ENCODE measurements at regions not wholly inside any gene's neighbourhood (a gene's known extent, or its start where the extent isn't known, plus 50 kb on each side); places are given as distances from the start of the nearest gene placed in this dataset.
"Not testable (repeated sequence)": the region's sequence is repeated elsewhere in the genome, so short reads cannot be mapped to it uniquely, and the experiment has no call there.

DNA sequence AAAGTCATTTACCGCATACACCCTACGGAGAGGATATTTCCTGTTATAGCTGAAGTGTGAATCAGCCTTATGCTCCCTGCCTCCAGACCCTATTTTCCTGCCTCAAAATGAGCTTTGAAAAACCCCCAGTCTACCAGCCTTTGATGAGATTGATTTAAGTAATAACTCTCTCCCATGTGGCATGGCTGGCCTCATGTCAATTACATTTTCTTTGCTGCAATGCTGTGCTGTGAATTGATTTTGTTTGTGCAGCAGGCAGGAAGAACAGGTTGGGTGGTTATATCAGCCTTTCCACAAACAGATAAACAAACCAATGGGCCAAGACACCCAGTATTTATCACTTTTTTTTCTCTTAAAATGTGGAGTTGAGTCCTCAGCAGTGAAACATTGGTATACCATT is 1105.5 kb upstream of the TMEM132C start:
- no peak overlapping the region for H3K4me3 ChIP-seq (ENCODE audit: low read depth, low read length)
- no peak overlapping the region for H3K27ac ChIP-seq (ENCODE audit: low read depth, low read length)
- no peaks in the 10 kb centered on the region for H3K4me1 ChIP-seq (ENCODE audit: control insufficient read depth, insufficient read depth, low read length)
- no peaks in the 10 kb centered on the region for H3K27me3 ChIP-seq (ENCODE audit: control insufficient read depth, insufficient read depth, low read length)
- no peak for DNase-seq (ENCODE audit: low read depth in 4 of 6, low spot score in 6 of 6)
- no CpG with 5 or more reads among the region's 2 CpGs for WGBS (ENCODE audit: insufficient coverage)
- no peaks in the 10 kb centered on the region for H3K36me3 ChIP-seq (ENCODE audit: control insufficient read depth, insufficient read depth, low read length)
- H3K9me3 ChIP-seq (ENCODE audit: control insufficient read depth, insufficient read depth, low read length) = no peaks in the 10 kb centered on the region

DNA sequence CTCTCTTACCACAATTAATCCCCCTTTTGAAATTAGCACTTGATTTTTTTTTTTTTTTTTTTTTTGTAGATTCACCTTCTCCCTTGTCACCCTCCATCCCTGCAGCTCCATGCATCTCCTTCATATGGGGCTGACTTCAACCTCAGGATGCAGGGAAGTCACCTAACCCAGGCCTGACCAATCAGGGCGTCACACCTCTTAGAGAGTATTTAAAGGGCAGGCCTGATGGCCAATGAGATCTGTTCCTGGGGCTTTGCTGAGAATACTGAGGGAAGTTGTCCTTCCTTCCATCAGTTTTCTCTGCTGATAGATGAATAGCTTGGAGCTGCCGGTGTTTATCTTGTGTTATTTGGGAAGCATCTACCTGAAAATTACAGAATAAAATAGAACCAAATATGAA is 1104.7 kb upstream of the TMEM132C start:
- no peaks in the 10 kb centered on the region for H3K9me3 ChIP-seq (ENCODE audit: control insufficient read depth, insufficient read depth, low read length)
- DNase-seq (ENCODE audit: low read depth in 4 of 6, low spot score in 6 of 6) = no peak
- H3K36me3 ChIP-seq (ENCODE audit: control insufficient read depth, insufficient read depth, low read length) = no peaks in the 10 kb centered on the region
- H3K4me3 ChIP-seq (ENCODE audit: low read depth, low read length) = no peak overlapping the region
- H3K27me3 ChIP-seq (ENCODE audit: control insufficient read depth, insufficient read depth, low read length) = no peaks in the 10 kb centered on the region
- no peaks in the 10 kb centered on the region for H3K4me1 ChIP-seq (ENCODE audit: control insufficient read depth, insufficient read depth, low read length)
- no peak overlapping the region for H3K27ac ChIP-seq (ENCODE audit: low read depth, low read length)
- no CpG with 5 or more reads among the region's 2 CpGs for WGBS (ENCODE audit: insufficient coverage)

DNA sequence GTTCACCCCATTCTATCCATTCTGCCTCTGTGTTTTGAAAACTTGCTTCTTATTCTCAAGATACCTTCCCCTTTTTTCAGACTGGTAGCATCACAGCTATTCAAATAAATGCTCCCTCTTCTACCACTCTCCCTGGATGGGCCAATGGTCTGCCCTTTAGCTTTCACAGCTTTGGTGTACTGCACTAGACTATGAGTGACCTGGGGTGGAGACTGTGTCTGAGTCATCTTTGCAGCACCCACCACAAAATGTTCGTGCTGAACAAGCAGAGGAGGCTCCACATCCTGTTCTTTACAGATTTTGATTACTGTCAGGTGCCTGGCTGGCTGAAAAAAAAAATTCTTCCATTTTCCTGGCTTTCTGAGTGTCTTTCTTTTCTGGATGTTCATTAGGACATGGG is 1104.1 kb upstream of the TMEM132C start:
- 57% methylated on average over 1 of the region's 1 CpG for WGBS (ENCODE audit: insufficient coverage)

DNA sequence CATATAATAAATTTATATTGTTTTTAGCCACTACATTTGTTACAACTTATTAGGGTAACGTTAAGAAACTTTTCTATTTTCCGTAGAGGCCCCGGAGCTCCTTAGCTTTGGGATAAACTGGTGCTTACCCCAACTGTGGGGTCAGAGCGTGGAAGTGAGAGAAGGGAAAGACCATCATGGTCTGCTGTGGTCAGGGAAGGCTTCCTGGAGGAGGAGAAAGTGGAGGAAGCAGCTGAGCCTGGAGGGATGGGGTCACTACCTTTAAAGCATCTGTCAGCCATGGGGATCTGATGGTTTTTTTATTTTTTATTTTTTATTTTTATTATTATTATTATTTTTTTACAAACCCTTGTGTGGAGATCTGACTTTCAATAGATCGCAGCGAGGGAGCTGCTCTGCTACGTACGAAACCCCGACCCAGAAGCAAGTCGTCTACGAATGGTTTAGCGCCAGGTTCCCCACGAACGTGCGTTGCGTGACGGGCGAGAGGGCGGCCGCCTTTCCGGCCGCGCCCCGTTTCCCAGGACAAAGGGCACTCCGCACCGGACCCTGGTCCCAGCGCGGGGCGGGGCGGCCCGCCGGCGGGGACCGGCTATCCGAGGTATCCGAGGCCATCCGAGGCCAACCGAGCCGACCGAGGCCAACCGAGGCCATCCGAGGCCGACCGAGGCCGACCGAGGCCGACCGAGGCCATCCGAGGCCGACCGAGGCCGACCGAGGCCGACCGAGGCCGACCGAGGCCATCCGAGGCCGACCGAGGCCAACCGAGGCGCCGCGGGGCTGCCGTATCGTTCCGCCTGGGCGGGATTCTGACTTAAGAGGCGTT is 1101.2 kb upstream of the TMEM132C start:
- Histone ChIP-seq H3K4me1 (ENCODE audit: control insufficient read depth, insufficient read depth, low read length) (no peaks in the 10 kb centered on the region), H3K27ac (ENCODE audit: low read depth, low read length) (no peak overlapping the region), H3K4me3 (ENCODE audit: low read depth, low read length) (peak overlapping the region; percentile 32), H3K27me3 (ENCODE audit: control insufficient read depth, insufficient read depth, low read length) (no peaks in the 10 kb centered on the region), H3K36me3 (ENCODE audit: control insufficient read depth, insufficient read depth, low read length) (no peaks in the 10 kb centered on the region), H3K9me3 (ENCODE audit: control insufficient read depth, insufficient read depth, low read length) (no peaks in the 10 kb centered on the region)
- DNase-seq (ENCODE audit: low read depth in 4 of 6, low spot score in 6 of 6) = peak; percentile 49 to 95 (median 74)
- 1% methylated on average over 66 of the region's 69 CpGs for WGBS (ENCODE audit: insufficient coverage)

More for the DNA sequence above, 1104.1 kb upstream of the TMEM132C start:
- H3K9me3 ChIP-seq (ENCODE audit: control insufficient read depth, insufficient read depth, low read length) = no peaks in the 10 kb centered on the region
- H3K27me3 ChIP-seq (ENCODE audit: control insufficient read depth, insufficient read depth, low read length) = no peaks in the 10 kb centered on the region
- H3K36me3 ChIP-seq (ENCODE audit: control insufficient read depth, insufficient read depth, low read length) = no peaks in the 10 kb centered on the region
- no peaks in the 10 kb centered on the region for H3K4me1 ChIP-seq (ENCODE audit: control insufficient read depth, insufficient read depth, low read length)
- H3K27ac ChIP-seq (ENCODE audit: low read depth, low read length) = no peak overlapping the region
- no peak overlapping the region for H3K4me3 ChIP-seq (ENCODE audit: low read depth, low read length)
- no peak for DNase-seq (ENCODE audit: low read depth in 4 of 6, low spot score in 6 of 6)

DNA sequence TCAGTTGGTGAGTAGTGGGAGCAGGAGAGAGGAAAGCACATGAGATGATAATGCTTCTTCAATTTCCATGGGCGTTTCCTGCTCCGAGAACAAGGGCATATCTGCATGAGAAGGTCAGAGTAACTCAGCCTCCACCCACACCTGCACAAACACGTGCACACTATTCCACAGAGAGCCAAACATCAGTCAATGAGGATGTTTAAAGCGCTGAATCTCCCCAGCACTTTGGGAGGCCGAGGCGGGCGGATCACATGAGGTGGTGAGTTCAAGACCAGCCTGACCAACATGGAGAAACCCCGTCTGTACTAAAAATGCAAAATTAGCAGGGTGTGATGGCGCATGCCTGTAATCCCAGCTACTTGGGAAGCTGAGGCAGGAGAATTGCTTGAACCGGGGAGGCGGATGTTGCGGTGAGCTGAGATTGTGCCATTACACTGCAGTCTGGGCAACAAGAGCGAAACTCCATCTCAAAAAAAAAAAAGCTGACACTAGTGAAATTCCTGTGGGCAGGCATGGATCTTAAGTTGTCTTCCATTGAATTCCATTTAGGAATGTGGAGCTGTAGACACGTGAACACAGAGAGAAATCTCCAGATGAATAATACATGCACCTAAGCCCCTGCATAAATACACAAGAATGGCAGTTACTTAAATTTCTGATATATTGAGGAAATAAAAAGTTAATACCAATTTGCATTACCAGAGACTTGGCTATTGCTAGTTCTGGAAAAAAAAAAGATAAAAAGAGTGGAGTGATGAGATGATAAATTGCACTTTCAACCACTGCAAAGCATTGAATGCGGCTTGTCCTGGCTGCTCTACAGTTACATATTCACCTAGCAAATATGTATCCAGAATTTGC is 1097.4 kb upstream of the TMEM132C start:
- no peaks in the 10 kb centered on the region for H3K4me1 ChIP-seq (ENCODE audit: control insufficient read depth, insufficient read depth, low read length)
- no peaks in the 10 kb centered on the region for H3K36me3 ChIP-seq (ENCODE audit: control insufficient read depth, insufficient read depth, low read length)
- no peaks in the 10 kb centered on the region for H3K9me3 ChIP-seq (ENCODE audit: control insufficient read depth, insufficient read depth, low read length)
- H3K27ac ChIP-seq (ENCODE audit: low read depth, low read length) = no peak overlapping the region
- no peak for DNase-seq (ENCODE audit: low read depth in 4 of 6, low spot score in 6 of 6)
- H3K4me3 ChIP-seq (ENCODE audit: low read depth, low read length) = no peak overlapping the region
- no peaks in the 10 kb centered on the region for H3K27me3 ChIP-seq (ENCODE audit: control insufficient read depth, insufficient read depth, low read length)
- 88% methylated on average over 6 of the region's 15 CpGs for WGBS (ENCODE audit: insufficient coverage)

DNA sequence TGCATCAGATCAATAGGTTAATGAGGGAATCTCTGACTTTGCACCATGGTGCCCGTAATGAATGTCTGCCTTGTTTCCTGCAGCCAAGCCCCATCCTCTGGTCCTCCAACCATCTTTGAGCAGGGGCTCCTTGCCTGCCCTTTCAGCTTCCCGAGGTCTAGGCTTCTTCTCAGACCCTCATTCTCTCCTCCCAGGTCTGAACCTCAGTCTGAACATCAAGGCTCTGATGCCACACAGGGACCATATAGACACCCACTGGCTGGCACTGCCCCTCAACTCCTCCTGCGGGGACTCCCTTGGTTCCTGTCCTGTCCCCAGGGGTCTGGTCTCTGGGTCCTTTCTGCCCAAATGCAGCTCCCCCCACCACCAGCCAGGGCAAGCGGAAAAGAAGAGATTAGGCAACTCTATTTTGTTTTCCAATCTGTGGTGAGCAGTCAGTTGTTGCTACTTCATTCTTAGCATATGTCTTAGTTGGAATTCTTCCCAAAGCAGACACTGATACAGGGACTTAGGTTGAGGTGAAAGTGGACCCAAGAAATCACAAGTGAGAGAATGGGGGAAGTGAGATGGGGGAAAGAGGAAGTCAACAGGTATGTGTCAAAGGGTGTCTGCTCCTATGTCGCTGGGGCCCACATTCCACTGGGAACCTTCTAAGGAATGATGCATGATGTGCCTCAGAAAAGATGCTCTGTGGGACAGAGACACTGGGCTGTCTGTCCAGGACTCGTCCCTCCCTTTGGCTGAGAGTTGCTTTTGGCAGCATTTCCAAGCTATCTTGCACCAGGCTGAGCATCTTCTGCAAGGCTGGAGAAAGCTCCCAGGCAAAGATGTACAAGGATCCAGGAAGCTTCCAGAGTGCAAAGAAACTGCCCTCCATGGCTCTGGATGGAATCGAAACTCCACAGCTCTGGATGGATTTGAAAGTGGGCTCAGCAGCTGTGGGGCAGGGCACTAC is 1096.5 kb upstream of the TMEM132C start:
- DNase-seq (ENCODE audit: low read depth in 4 of 6, low spot score in 6 of 6) = no peak
- no peak overlapping the region for H3K27ac ChIP-seq (ENCODE audit: low read depth, low read length)
- H3K4me3 ChIP-seq (ENCODE audit: low read depth, low read length) = no peak overlapping the region
- WGBS (ENCODE audit: insufficient coverage) = 55% methylated on average over 6 of the region's 7 CpGs
- H3K4me1 ChIP-seq (ENCODE audit: control insufficient read depth, insufficient read depth, low read length) = no peaks in the 10 kb centered on the region
- H3K36me3 ChIP-seq (ENCODE audit: control insufficient read depth, insufficient read depth, low read length) = no peaks in the 10 kb centered on the region
- H3K9me3 ChIP-seq (ENCODE audit: control insufficient read depth, insufficient read depth, low read length) = no peaks in the 10 kb centered on the region
- no peaks in the 10 kb centered on the region for H3K27me3 ChIP-seq (ENCODE audit: control insufficient read depth, insufficient read depth, low read length)

DNA sequence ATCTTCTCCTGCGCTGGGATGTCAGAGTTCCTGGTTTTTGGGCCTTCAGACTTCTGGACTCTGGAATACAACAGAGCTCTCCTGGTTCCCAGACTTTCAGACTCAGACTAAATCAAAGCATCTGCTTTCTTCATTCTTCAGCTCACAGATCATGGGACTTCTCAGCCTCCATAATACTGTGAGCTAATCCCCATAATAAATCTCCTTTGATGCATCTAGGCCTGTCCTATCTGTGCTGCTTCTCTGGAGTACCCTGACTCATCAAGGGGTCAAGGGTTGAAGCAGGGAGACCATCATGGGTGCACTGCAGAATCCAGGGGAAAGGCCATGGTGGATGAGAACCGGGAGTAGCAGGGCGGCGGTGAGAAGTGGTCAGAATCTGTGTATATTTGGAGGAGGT is 1094.1 kb upstream of the TMEM132C start:
- Histone ChIP-seq H3K27ac (ENCODE audit: low read depth, low read length) (no peak overlapping the region), H3K9me3 (ENCODE audit: control insufficient read depth, insufficient read depth, low read length) (no peaks in the 10 kb centered on the region), H3K27me3 (ENCODE audit: control insufficient read depth, insufficient read depth, low read length) (no peaks in the 10 kb centered on the region), H3K4me3 (ENCODE audit: low read depth, low read length) (no peak overlapping the region), H3K4me1 (ENCODE audit: control insufficient read depth, insufficient read depth, low read length) (no peaks in the 10 kb centered on the region), H3K36me3 (ENCODE audit: control insufficient read depth, insufficient read depth, low read length) (no peaks in the 10 kb centered on the region)
- DNase-seq (ENCODE audit: low read depth in 4 of 6, low spot score in 6 of 6) = no peak
- WGBS (ENCODE audit: insufficient coverage) = 98% methylated on average over 4 of the region's 4 CpGs

DNA sequence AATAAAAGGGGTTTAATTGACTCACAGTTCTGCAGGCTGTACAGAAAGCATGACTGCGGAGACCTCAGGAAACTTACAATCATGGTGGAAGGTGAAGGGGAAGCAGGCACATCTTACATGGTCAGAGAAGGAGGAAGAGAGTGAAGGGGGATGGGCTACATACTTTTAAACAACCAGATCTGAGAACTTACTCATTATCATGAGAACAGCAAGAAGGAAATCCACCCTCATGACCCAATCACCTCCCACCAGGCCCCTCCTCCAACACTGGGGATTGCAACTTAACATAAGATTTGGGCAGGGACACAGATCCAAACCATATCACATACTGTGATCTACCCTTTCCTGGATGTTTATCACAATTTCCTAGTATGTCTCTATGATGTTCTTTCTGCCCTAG is 1093.0 kb upstream of the TMEM132C start:
- WGBS (ENCODE audit: insufficient coverage) = 100% methylated on average over 1 of the region's 1 CpG
- not testable (repeated sequence) for H3K4me1 ChIP-seq (ENCODE audit: control insufficient read depth, insufficient read depth, low read length); H3K36me3 ChIP-seq (ENCODE audit: control insufficient read depth, insufficient read depth, low read length); H3K4me3 ChIP-seq (ENCODE audit: low read depth, low read length); H3K27ac ChIP-seq (ENCODE audit: low read depth, low read length); DNase-seq (ENCODE audit: low read depth in 4 of 6, low spot score in 6 of 6); H3K9me3 ChIP-seq (ENCODE audit: control insufficient read depth, insufficient read depth, low read length); H3K27me3 ChIP-seq (ENCODE audit: control insufficient read depth, insufficient read depth, low read length)

DNA sequence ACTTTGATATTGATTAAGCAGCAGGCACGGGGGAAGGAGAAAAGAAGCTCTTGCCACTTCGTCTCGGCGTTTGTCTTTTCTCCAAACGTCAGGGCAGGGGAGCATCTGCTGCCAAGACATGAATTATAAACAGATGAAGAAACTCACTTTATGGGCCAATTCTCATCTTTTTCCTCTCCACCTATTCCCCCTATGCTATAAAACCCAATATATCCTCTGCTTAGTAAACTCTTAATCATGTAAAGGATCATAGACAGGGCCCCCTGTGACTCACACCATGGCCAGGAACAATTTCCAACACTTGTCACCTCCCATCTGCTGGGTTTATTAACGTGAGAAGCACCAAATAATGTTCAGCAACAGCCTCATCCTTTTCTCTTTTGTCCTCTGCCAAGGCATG is 1092.1 kb upstream of the TMEM132C start:
- Histone ChIP-seq H3K27ac (ENCODE audit: low read depth, low read length) (no peak overlapping the region), H3K9me3 (ENCODE audit: control insufficient read depth, insufficient read depth, low read length) (no peaks in the 10 kb centered on the region), H3K4me1 (ENCODE audit: control insufficient read depth, insufficient read depth, low read length) (no peaks in the 10 kb centered on the region), H3K27me3 (ENCODE audit: control insufficient read depth, insufficient read depth, low read length) (no peaks in the 10 kb centered on the region), H3K36me3 (ENCODE audit: control insufficient read depth, insufficient read depth, low read length) (no peaks in the 10 kb centered on the region), H3K4me3 (ENCODE audit: low read depth, low read length) (no peak overlapping the region)
- no peak for DNase-seq (ENCODE audit: low read depth in 4 of 6, low spot score in 6 of 6)
- WGBS (ENCODE audit: insufficient coverage) = 0% methylated on average over 1 of the region's 6 CpGs

All from spinal cord (tissue), 9 donors.